ENCODE measurements at regions not wholly inside any gene's neighbourhood (a gene's known extent, or its start where the extent isn't known, plus 50 kb on each side); places are given as distances from the start of the nearest gene placed in this dataset.

- Mint-ChIP-seq H3K27me3 (ENCODE audit: insufficient read depth, unreplicated experiment) (no peaks in the 10 kb centered on the region), H3K27ac (ENCODE audit: unreplicated experiment) (peak overlapping the region; percentile 93), H3K4me3 (ENCODE audit: unreplicated experiment) (peak overlapping the region; percentile 27)
These were observed 155.3 kb downstream of the DDX1 start for GRCh38 chr2:15746703-15747550.

GRCh38 chr2:15747603-15748471, 156.2 kb downstream of the DDX1 start:
- no peaks in the 10 kb centered on the region for H3K9me3 Mint-ChIP-seq (ENCODE audit: unreplicated experiment)
- H3K4me3 Mint-ChIP-seq (ENCODE audit: unreplicated experiment): peak overlapping the region; percentile 27
- TF ChIP-seq CTCF (IDR thresholded peaks at IDR 0.05; ENCODE audit: insufficient read depth in 1 of 2, low read depth in 1 of 2, low read length in 1 of 2, severe bottlenecking in 1 of 2, unreplicated experiment in 1 of 2): no peak
- POLR2A ChIA-PET: interaction anchor here (0.6 to 1.4 kb wide), 3 partner anchors 17 to 690 kb away, joined by 3 to 5 read pairs (median 4); no protein-coding TSS in a partner anchor
- peak; percentile 82 to 87 for DNase-seq
- TSS peak; percentile 54 for BruUV-seq (replicated peaks)
- Histone ChIP-seq H3K36me3 (ENCODE audit: control insufficient read depth, insufficient read depth, low read length) (no peaks in the 10 kb centered on the region), H3K4me1 (peaks cover 73% of the 10 kb centered on the region), H3K9me3 (no peaks in the 10 kb centered on the region), H3K27me3 (replicated peaks; ENCODE audit: control insufficient read depth, insufficient read depth, low read length) (no peaks in the 10 kb centered on the region), H3K4me3 (ENCODE audit: low read depth, low read length) (no peak overlapping the region)
- H3K27ac Mint-ChIP-seq (ENCODE audit: unreplicated experiment): peak overlapping the region; percentile 93
- intact Hi-C loops (cut with micrococcal nuclease; ENCODE audit: unreplicated experiment): loop anchor here (1.0 to 5.0 kb wide), 4 partner anchors 14 to 111 kb away; no protein-coding TSS in a partner anchor
- H3K4me1 Mint-ChIP-seq (ENCODE audit: low read depth, unreplicated experiment): peaks cover 48% of the 10 kb centered on the region
- CTCF ChIA-PET: interaction anchor here (0.6 to 0.8 kb wide), 3 partner anchors 14 to 80 kb away, joined by 3 read pairs; no protein-coding TSS in a partner anchor
- no peaks in the 10 kb centered on the region for H3K36me3 Mint-ChIP-seq (ENCODE audit: insufficient read depth, unreplicated experiment)
- H3K27me3 Mint-ChIP-seq (ENCODE audit: insufficient read depth, unreplicated experiment): no peaks in the 10 kb centered on the region

More at GRCh38 chr2:15746703-15747550, 155.3 kb downstream of the DDX1 start:
- ChIA-PET POLR2A (interaction anchor here (1.1 to 1.4 kb wide), 2 partner anchors 16 to 35 kb away, joined by 3 to 5 read pairs; no protein-coding TSS in a partner anchor), CTCF (interaction anchor here (0.8 kb wide), 1 partner anchor 13 kb away, joined by 3 read pairs; no protein-coding TSS in a partner anchor)
- no peak overlapping the region for H3K4me3 ChIP-seq (ENCODE audit: low read depth, low read length)
- no peaks in the 10 kb centered on the region for H3K36me3 ChIP-seq (ENCODE audit: control insufficient read depth, insufficient read depth, low read length)
- intact Hi-C loops (cut with micrococcal nuclease; ENCODE audit: unreplicated experiment): loop anchor here (1.0 to 5.0 kb wide), 4 partner anchors 13 to 110 kb away; no protein-coding TSS in a partner anchor
- Mint-ChIP-seq H3K9me3 (ENCODE audit: unreplicated experiment) (peaks cover 2% of the 10 kb centered on the region), H3K36me3 (ENCODE audit: insufficient read depth, unreplicated experiment) (no peaks in the 10 kb centered on the region), H3K4me1 (ENCODE audit: low read depth, unreplicated experiment) (peaks cover 39% of the 10 kb centered on the region)
- no peaks in the 10 kb centered on the region for H3K9me3 ChIP-seq
- H3K4me1 ChIP-seq: peaks cover 65% of the 10 kb centered on the region
- no peaks in the 10 kb centered on the region for H3K27me3 ChIP-seq (replicated peaks; ENCODE audit: control insufficient read depth, insufficient read depth, low read length)
- BruUV-seq (replicated peaks): TSS peak; percentile 91
- peak in 1 of 2 experiments; percentile 39 for DNase-seq
- no peak for TF ChIP-seq CTCF (IDR thresholded peaks at IDR 0.05; ENCODE audit: insufficient read depth in 1 of 2, low read depth in 1 of 2, low read length in 1 of 2, severe bottlenecking in 1 of 2, unreplicated experiment in 1 of 2)
